ENCODE measurements at regions not wholly inside any gene's neighbourhood (a gene's known extent, or its start where the extent isn't known, plus 50 kb on each side); places are given as distances from the start of the nearest gene placed in this dataset.

- DNase-seq = no peak
Measured at GRCh38 chr1:59007820-59008598, 224.2 kb upstream of the JUN start.

- DNase-seq = no peak
Measured at GRCh38 chr1:59008599-59009347, 224.9 kb upstream of the JUN start.

- no peak for DNase-seq
Measured at GRCh38 chr1:59011663-59012062, 227.8 kb upstream of the JUN start.

- DNase-seq = no peak
Measured at GRCh38 chr1:59012378-59012777, 228.5 kb upstream of the JUN start.

- DNase-seq = peak in 1 of 2 experiments; percentile 42
Measured at GRCh38 chr1:59013276-59013927, 229.6 kb upstream of the JUN start.

- no peak for DNase-seq
Measured at GRCh38 chr1:59013928-59014279, 230.1 kb upstream of the JUN start.

GRCh38 chr1:59014827-59015226 lies 231.0 kb upstream of the JUN start:
- DNase-seq = no peak

GRCh38 chr1:59015708-59016107 lies 231.9 kb upstream of the JUN start:
- DNase-seq = no peak

GRCh38 chr1:59016390-59016789 lies 232.5 kb upstream of the JUN start:
- no peak for DNase-seq

GRCh38 chr1:59017501-59018231 lies 233.8 kb upstream of the JUN start:
- DNase-seq = no peak

GRCh38 chr1:59018446-59018845 lies 234.6 kb upstream of the JUN start:
- no peak for DNase-seq

GRCh38 chr1:59018860-59019259 lies 235.0 kb upstream of the JUN start:
- no peak for DNase-seq

- no peak for DNase-seq
Measured at GRCh38 chr1:59020151-59020997, 236.5 kb upstream of the JUN start.

GRCh38 chr1:59022199-59022598 lies 238.4 kb upstream of the JUN start:
- DNase-seq = no peak

GRCh38 chr1:59022799-59023198 lies 239.0 kb upstream of the JUN start:
- no peak for DNase-seq

GRCh38 chr1:59025201-59025600 lies 241.4 kb upstream of the JUN start:
- DNase-seq = no peak

GRCh38 chr1:59025898-59026426 lies 242.1 kb upstream of the JUN start:
- no peak for DNase-seq

- no peak for DNase-seq
Measured at GRCh38 chr1:59026472-59026948, 242.7 kb upstream of the JUN start.

GRCh38 chr1:59027177-59027576 lies 243.3 kb upstream of the JUN start:
- DNase-seq = no peak

- DNase-seq = no peak
Measured at GRCh38 chr1:59028048-59028447, 244.2 kb upstream of the JUN start.

GRCh38 chr1:59029411-59030167 lies 245.7 kb upstream of the JUN start:
- DNase-seq = no peak

Data from NCI-H526 (cell line).